Pulmonary artery endothelial cell (primary cell): ENCODE measurements at regions not wholly inside any gene's neighbourhood (a gene's known extent, or its start where the extent isn't known, plus 50 kb on each side); places are given as distances from the start of the nearest gene placed in this dataset.

Source experiments
- DNase-seq: peaks from one replicate; pipeline ENCODE4 v3.0.0-alpha.2; 2011; ENCODE audit warnings: low read depth, low spot score

- no peak for DNase-seq
Observed at GRCh38 chr3:22568285-22568684, 634.8 kb upstream of the UBE2E2 start.

- DNase-seq, result no peak
Observed at GRCh38 chr3:22569570-22569969, 633.6 kb upstream of the UBE2E2 start.

DNA sequence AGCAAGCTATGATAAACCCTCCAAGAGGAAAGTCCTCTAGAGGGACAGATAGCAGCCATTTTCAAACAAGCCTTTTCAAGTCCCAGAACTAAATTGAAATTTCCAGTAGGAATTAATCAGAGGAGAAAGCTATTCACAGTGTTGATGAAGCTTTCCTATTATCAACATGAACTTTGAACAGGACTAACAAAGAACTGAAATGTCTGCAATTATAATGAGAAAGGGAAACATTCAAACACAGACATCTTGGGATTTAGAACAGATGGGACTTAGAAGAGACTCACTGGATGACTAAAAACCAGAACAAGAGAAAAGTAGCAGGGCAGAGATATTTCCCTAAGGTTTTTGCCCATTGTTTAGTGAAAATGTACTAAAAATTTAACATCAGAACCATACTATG, 622.1 kb upstream of the UBE2E2 start:
- no peak for DNase-seq

DNA sequence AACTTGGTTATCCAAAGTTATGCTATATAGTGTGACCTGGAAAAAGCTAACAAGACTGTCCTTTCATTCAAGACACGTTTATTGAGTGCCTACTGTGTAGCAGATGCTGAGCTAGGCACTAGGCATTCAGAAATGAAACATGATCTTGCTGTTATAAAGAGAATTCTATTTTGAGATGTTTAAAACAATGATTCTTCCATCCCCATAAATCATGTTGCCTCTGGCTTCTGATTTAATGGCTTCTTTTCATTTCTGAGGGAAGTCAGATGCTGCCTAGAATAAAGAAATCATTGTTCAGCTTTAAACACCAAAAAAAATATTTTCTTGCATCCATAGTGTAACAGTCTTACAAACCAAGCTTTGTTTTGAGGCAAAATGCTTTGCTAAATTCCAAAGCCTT, 620.9 kb upstream of the UBE2E2 start:
- no peak for DNase-seq

DNA sequence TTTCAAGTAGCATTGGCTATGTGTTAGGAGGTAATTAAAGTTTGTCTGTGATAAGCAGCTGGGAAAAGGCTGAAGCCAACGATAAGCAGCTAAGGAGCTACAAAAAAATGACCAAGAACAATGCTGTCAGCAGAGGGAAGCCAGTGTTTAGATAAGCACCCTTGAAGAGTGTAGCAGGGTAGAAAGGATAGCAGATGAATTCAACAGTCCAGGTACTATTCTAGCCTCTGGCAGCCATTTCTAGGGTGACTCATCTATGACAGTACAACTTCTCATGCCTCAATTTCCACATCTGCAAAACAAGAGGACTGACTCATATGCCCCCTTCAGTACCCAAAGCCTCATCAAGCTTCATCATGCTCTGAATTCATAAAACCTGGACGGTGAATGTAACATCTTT, 617.6 kb upstream of the UBE2E2 start:
- DNase-seq, result no peak

DNA sequence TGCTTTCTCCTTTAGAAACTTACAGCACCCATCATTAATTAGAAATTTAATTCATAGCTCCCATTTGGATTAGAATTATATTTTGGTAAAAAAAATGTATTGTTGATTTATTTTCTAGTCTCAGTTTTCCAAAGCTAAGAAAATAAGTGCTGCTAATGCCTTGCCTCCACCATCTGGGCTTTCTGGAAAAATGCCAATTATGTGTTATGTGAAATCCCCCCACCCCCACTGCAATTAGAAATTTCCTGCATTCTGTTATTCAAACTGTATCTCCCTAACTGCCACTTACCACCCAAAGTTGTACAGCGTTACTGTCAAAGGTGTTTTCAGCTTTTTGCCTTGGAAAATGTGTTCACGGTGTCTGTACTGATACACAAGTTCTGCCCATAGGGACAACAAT, 617.2 kb upstream of the UBE2E2 start:
- DNase-seq, result no peak

DNA sequence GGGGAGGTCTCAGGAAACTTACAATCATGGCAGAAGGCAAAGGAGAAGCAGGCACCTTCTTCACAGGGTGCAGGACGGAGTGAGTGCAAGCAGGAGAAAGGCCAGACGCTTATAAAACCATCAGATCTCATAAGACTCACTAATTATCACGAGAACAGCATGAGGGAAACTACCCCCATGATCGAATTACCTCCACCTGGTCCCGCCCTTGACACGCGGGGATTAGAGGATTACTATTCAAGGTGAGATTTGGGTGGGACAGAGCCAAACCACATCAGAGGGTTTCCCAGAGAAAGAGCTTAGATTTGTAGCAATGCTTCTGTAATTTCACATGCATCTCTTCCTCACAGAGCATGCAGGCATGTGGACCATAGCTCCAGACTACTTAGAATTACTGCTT, 615.7 kb upstream of the UBE2E2 start:
- no peak for DNase-seq

- DNase-seq, result no peak
Observed at GRCh38 chr3:22593638-22594037, 609.5 kb upstream of the UBE2E2 start.

- DNase-seq, result no peak
Observed at GRCh38 chr3:22594990-22595389, 608.1 kb upstream of the UBE2E2 start.

DNA sequence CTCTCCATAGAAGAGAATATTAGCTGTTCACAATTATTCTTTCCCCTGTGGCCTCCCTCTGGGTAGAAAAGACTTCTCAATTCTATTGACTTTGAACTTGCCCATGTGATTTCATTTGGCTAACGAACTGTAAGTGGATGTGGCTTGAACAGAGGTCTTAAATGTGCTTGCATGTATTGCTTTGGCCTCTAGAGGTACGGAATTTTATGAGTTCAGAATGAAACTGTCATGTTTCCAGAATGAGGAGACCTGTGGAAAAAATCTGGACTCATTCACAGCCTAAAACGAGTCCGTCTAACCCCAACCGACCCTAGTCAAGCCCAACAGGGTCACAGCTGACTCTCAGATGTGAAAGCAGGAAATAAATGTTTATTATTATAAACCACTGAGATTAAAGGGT, 596.7 kb upstream of the UBE2E2 start:
- DNase-seq, result no peak

- DNase-seq, result no peak
Observed at GRCh38 chr3:22606938-22607337, 596.2 kb upstream of the UBE2E2 start.

GRCh38 chr3:22608093-22608492, 595.0 kb upstream of the UBE2E2 start:
- DNase-seq, result no peak

GRCh38 chr3:22608721-22609120, 594.4 kb upstream of the UBE2E2 start:
- no peak for DNase-seq

DNA sequence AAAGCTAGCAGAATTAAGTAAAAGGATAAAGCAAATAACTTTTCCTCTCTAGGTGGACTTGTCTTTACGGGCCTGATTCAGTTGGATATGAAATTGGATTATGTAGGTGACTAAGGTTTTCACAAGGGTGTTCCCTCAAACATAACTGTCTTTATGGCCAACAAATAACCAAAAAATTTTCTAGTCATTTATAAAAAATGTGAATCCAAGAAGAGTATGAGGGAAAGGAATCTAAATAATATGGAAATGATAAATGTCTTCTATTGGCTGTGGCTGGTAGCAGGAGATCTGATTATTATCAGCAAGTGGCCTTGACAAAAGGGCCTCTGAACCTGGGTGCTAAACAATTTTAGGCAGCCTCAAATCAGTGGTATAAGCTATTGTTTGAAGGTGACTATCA, 594.0 kb upstream of the UBE2E2 start:
- no peak for DNase-seq

DNA sequence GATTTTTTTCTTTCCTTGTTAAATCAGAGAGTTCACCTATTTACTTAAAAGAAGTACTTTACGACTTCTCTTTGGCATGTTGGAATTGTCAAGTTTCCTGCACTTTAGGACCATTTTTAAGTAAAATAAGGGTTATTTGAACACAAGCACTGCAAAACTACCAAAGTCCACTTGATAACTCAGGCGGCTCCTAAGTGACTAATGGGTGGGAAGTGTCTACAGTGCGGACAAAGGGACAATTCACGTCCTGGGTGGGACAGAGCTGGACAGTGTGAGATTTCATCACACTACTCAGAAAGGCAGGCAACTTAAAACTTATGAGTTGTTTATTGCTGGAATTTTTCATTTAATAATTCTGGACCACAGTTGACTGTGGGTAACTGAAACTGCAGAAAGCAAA, 590.2 kb upstream of the UBE2E2 start:
- no peak for DNase-seq

DNA sequence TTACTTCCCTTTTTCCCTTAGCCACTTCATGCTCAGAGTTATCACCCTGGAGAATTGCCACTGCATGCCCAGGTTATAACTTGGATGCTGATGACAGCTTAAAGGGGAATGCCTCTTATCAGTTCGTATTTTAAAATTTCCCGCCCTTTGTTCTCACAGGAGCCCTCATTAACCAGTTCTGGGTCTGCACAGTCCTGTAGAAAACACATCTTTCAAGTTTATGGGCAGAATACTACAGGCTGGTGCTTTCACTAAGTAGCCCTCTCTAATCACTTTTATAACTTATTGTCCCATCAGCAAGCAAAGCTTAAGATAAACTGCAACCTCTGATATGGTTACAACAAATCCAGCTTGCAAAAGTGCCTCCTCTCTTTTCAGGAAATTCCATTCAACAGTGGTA, 587.3 kb upstream of the UBE2E2 start:
- DNase-seq, result no peak

DNA sequence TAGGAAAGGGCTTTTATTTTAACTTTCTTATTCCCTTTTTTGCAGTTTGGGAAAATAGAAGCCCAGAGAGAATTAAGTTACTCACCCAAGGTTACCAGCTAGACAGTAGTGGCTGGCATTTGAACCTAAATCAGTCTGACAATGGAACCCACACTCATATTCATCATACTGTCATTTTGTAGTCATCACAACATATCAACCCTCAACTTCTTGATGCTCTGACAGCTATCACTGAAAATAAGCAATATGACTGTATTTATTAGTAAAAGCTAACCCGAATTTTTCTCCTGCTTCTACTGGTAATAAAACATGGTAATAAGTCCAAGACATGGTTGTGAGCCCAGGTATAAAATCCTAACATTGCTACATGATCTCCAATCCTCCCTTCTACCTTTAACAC, 585.8 kb upstream of the UBE2E2 start:
- no peak for DNase-seq

DNA sequence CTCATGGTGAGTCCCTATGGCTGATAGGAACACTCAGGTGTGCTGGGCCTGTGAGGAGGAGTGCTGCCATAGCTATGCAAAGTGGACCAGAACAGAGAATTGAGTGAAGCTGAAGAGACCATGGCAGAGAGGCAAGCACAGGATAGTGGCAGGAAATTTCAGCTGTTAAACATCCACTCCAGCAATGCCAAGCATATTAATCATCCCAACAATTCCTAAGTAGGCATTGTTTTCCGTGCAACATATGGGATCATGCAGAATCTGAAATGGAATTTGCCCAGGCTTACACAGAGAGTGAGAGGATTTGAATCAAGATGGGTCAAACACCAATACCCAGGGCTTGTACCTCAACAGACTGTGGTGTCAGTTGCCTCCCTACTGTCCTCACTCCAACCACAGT, 582.6 kb upstream of the UBE2E2 start:
- no peak for DNase-seq

- no peak for DNase-seq
Observed at GRCh38 chr3:22621205-22621809, 581.8 kb upstream of the UBE2E2 start.

DNA sequence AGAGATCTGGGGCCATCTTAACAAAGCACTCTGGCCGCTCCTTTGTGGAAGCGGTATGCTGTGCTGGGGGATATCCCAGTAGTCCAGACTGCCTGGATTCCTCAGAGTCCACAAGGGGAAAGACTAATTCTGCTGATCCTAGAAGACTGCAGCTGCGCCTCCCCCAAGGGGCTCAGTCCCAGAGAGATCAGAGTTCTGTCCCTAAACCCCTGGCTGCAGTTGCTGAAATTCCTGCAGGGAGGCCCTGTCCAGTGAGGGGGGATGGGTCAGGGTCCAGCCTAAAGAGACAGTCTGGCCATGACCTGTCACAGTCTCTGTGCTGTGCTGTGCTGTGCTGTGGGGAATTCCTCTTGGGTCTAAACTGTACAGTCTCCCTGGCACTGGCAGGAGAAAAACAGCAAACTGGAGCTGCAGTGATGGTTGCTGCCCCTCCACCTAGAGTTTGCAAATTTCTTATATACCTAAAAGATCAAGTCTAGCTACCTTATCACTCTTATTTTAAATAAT, 575.1 kb upstream of the UBE2E2 start:
- no peak for DNase-seq

GRCh38 chr3:22632536-22632935, 570.6 kb upstream of the UBE2E2 start:
- DNase-seq, result no peak

GRCh38 chr3:22634433-22634832, 568.7 kb upstream of the UBE2E2 start:
- DNase-seq, result no peak

DNA sequence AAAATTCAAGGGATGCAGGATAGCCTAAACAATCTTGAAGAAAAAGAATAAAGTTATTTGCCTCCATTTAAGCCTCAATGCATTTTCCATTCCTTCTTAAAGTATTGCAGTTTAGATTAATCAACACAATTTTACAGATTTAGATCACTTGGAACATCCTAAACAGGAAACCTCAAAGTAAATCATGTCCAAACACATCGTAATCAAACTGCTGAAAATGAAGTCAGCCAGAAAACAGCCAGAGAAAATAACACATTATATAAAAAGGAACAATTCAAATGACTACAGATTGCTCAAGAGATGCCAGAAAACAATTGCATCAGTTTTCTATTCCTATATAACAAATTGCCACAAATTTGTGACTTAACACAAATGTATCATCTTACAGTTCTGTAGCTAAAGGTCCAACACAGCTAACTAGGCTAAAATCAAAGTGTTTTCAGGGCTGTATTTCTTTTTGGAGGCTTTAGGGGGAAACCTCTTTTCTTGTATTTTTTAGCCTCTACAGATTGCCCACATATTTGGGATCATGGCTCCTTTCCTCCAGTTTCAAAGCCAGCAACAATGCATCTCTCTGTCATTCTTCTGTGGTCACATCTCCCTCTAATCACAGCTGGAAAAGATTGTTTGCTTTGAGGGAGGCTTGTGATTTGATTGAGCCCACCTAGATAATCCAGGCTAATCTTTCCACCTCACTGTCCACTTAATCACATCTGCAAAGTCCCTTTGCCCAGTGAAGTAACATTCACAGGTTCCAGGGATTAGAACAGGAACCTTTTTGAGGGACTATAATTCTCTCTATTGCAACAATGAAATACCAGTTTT, 543.3 kb upstream of the UBE2E2 start:
- no peak for DNase-seq
